ENCODE measurements at regions not wholly inside any gene's neighbourhood (a gene's known extent, or its start where the extent isn't known, plus 50 kb on each side); places are given as distances from the start of the nearest gene placed in this dataset.

DNA sequence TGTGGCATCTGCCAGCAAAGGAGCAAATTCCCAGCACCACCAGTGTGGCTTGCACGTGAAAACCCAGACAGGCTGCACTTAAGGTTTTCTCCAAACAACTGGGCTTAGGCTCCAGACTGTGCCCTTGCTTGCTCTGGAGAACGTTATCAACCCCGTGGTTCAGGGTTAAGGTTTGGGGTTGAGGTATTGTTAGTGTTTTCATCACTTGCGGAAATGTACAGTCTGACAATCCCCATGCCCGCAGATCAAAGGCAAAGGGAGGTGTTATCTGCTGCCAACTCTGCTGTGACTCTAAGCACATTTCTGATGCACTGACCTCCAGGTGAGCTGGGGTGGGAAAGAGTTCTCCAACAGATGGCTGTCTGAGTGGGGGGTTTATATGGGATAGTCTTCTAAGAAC, 253.5 kb upstream of the NT5C1B start:
- Histone ChIP-seq H3K27me3 (no peaks in the 10 kb centered on the region), H3K36me3 (no peaks in the 10 kb centered on the region), H3K4me1 (no peaks in the 10 kb centered on the region), H3K9me3 (no peaks in the 10 kb centered on the region), H3K4me3 (no peak overlapping the region), H3K27ac (no peak overlapping the region)
- intact Hi-C loops (cut with DNase I): no loop called here
- DNase-seq (no peak), ATAC-seq (no peak)
- TF ChIP-seq CTCF (IDR thresholded peaks at IDR 0.05): no peak

DNA sequence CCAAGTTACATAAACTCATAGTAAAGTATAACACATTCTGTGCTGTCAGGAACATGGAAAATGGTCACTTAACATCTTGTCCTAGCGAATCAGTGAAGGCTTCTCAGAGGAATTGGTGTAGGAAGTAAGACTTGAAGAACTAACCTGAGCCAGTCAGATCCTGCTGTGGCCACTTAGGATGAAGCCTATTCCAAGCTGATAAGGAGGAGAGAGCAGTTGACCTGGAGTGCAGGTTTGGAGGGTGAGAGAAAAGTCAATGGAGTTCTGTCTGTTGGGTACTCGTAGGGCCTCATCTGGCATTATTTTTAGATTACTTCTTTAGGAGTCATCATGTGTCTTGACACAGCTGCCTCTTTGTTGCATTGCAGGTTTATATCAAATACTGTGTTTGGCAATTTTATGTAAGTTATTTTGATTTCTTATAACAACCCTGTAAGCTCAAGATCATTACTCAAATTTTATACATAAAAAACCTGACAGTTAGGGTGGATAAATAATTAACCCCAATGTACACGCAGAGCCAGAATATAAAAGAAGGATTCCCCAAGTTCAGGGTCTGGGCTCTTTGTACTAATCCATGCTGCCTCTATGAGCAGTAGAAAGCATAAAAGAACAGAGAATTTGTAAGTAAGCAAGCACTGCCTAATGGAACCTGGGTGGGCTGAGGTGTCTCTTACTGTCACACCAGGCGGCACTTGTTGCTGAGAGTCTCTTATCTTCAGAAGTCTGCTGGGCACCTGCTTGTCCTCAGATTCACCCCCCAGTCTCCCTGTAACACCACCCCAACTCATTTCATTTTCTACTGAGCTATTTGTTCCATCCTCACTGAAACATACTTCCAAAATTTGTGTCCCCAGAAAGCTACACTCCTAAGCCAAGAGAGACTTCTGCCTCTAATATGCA, 252.1 kb upstream of the NT5C1B start:
- Histone ChIP-seq H3K27ac (no peak overlapping the region), H3K27me3 (no peaks in the 10 kb centered on the region), H3K4me1 (no peaks in the 10 kb centered on the region), H3K9me3 (no peaks in the 10 kb centered on the region), H3K36me3 (no peaks in the 10 kb centered on the region), H3K4me3 (no peak overlapping the region)
- ATAC-seq (no peak), DNase-seq (no peak)
- intact Hi-C loops (cut with DNase I): no loop called here
- no peak for TF ChIP-seq CTCF (IDR thresholded peaks at IDR 0.05)

DNA sequence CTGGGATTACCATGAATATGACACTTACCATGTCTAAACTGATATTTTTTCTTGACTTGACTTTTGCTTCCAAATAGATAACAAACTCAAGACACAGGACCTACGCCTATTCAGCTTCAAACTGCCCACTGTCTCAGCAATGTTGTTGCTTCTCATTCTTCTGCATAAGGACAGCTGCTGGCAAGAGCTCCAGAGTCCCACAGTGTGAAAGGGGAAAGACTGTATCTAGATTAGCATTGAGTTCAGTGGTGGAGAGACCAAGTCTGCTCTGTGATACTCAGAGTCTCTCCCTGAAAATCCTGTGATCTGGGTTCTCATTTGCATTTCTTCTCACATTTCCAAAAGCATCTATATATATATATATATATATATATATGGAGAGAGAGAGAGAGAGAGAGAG, 247.9 kb upstream of the NT5C1B start:
- no peaks in the 10 kb centered on the region for H3K27me3 ChIP-seq
- no peak for DNase-seq
- H3K4me1 ChIP-seq: no peaks in the 10 kb centered on the region
- no peak for TF ChIP-seq CTCF (IDR thresholded peaks at IDR 0.05)
- no peak overlapping the region for H3K27ac ChIP-seq
- no peaks in the 10 kb centered on the region for H3K9me3 ChIP-seq
- H3K36me3 ChIP-seq: no peaks in the 10 kb centered on the region
- ATAC-seq: no peak
- intact Hi-C loops (cut with DNase I): no loop called here
- no peak overlapping the region for H3K4me3 ChIP-seq

DNA sequence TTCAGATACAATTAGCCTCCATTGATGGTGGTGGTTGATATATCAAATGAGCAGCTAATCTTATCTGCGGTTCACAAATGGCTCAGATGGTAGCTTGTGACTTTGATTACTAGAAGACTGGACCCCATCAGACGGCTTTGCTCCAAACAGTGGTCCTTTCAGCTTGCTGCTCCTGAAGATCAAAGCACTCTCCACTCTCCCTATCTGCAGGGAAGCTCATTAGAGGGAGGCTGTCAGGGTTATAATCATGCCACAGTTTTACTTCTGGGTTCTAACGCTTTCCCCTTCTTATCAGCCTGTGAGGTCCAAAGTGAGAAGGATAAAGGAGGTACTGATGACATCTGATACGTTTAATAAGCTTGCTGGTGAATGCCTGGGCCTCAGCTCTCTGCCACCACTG, 247.1 kb upstream of the NT5C1B start:
- Histone ChIP-seq H3K4me1 (no peaks in the 10 kb centered on the region), H3K27ac (no peak overlapping the region), H3K27me3 (no peaks in the 10 kb centered on the region), H3K4me3 (no peak overlapping the region), H3K36me3 (no peaks in the 10 kb centered on the region), H3K9me3 (no peaks in the 10 kb centered on the region)
- no peak for DNase-seq
- intact Hi-C loops (cut with DNase I): no loop called here
- ATAC-seq: no peak
- no peak for TF ChIP-seq CTCF (IDR thresholded peaks at IDR 0.05)

DNA sequence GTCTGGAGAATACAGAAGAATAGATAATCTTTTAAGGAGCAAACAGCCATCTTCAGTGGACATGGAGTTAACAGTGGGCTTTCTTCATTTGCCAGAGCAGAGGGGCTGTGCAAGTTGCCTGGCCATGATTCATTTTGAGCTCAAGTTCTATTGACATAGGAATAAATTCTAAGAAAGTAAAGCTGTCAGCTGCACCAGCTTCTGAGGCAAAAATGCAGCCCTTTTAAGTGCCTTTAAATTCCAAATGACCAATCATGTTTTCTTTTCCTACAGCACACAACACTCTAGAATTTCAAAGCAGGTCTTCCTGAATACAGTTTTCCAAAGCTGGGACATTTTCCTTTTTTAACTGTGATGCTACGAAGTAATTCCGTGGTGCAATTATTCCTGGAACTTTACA, 246.4 kb upstream of the NT5C1B start:
- H3K36me3 ChIP-seq: no peaks in the 10 kb centered on the region
- no peaks in the 10 kb centered on the region for H3K4me1 ChIP-seq
- ATAC-seq (no peak), DNase-seq (no peak)
- intact Hi-C loops (cut with DNase I): no loop called here
- no peaks in the 10 kb centered on the region for H3K27me3 ChIP-seq
- no peak overlapping the region for H3K4me3 ChIP-seq
- H3K9me3 ChIP-seq: no peaks in the 10 kb centered on the region
- no peak for TF ChIP-seq CTCF (IDR thresholded peaks at IDR 0.05)
- no peak overlapping the region for H3K27ac ChIP-seq
